ENCODE measurements at regions not wholly inside any gene's neighbourhood (a gene's known extent, or its start where the extent isn't known, plus 50 kb on each side); places are given as distances from the start of the nearest gene placed in this dataset. TPM values are rescaled to one million over a fixed set of nuclear protein-coding genes. Genes with fewer than 3 reads are reported as not detected.
"Not testable (repeated sequence)": the region's sequence is repeated elsewhere in the genome, so short reads cannot be mapped to it uniquely, and the experiment has no call there.

DNA sequence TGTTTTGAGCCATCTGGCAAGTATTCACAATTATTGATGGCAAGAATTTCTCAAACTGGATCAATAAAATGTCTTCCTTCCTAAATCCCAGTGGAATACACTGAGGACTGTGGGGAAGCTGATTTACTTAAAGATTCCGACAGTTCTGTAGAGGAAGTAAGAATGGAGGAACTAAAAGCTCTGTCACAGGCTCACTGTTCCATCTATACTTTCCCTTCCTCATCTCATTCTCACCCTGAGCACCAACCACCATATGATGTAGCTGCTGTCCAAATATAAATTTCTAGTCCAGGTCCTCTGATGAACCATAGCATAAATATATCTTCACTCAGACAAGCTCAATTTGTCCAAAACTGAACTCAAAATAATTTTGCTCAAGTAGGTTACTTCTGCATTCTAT is 49.8 kb upstream of the POMZP3 start:
- H3K27me3 ChIP-seq (ENCODE audit: control insufficient read depth, insufficient read depth, low read length); H3K36me3 ChIP-seq (ENCODE audit: control insufficient read depth, insufficient read depth, low read length); DNase-seq (ENCODE audit: low read depth); CTCF ChIA-PET; POLR2A ChIA-PET; H3K4me3 ChIP-seq (ENCODE audit: low read depth, low read length): not testable (repeated sequence)

Small RNAs in the stretch of these regions (small RNA-seq; reads per million reads assigned to genes)
- not detected for gene AC114737.2 (ENCODE audit: insufficient read length, low read depth, low replicate concordance)
